Kidney epithelial cell (primary cell): ENCODE measurements at regions not wholly inside any gene's neighbourhood (a gene's known extent, or its start where the extent isn't known, plus 50 kb on each side); places are given as distances from the start of the nearest gene placed in this dataset.
"Not testable (repeated sequence)": the region's sequence is repeated elsewhere in the genome, so short reads cannot be mapped to it uniquely, and the experiment has no call there.

ENCODE experiments used
- DNase-seq: peaks from one replicate; pipeline ENCODE4 v3.0.0-alpha.2; 2010; ENCODE audit warnings: low read depth
- H3K27me3 ChIP-seq: 2 replicates; pipeline ENCODE4 v1.6.0; 2011; ENCODE audit warnings: low read length; ENCODE audit not compliant: control insufficient read depth, insufficient read depth
- H3K36me3 ChIP-seq: 2 replicates; pipeline ENCODE4 v1.5.1; 2011; ENCODE audit warnings: low read length; ENCODE audit not compliant: control insufficient read depth, insufficient read depth
- H3K4me3 ChIP-seq: 2 replicates; pipeline ENCODE4 v1.5.1; 2011; ENCODE audit warnings: low read depth, mild to moderate bottlenecking, control low read depth, low read length
- CTCF ChIP-seq: IDR thresholded peaks from 2 replicates; pipeline ENCODE4 v1.5.1; 2011; ENCODE audit warnings: mild to moderate bottlenecking, moderate library complexity, low read length, control low read depth, inconsistent platforms; ENCODE audit not compliant: insufficient read depth, poor library complexity, severe bottlenecking

GRCh38 chr9:81791076-81791475, 101.7 kb upstream of the TLE1 start:
- H3K36me3 ChIP-seq = no peaks in the 10 kb centered on the region
- DNase-seq = no peak
- TF ChIP-seq CTCF = no peak
- H3K27me3 ChIP-seq = no peaks in the 10 kb centered on the region
- no peak overlapping the region for H3K4me3 ChIP-seq

GRCh38 chr9:81798606-81799005, 109.3 kb upstream of the TLE1 start:
- no peak for DNase-seq
- no peak for TF ChIP-seq CTCF
- H3K27me3 ChIP-seq = no peaks in the 10 kb centered on the region
- H3K4me3 ChIP-seq = no peak overlapping the region
- H3K36me3 ChIP-seq = no peaks in the 10 kb centered on the region

- Histone ChIP-seq H3K4me3 (no peak overlapping the region), H3K27me3 (no peaks in the 10 kb centered on the region), H3K36me3 (no peaks in the 10 kb centered on the region)
- DNase-seq = no peak
- no peak for TF ChIP-seq CTCF
Observed at GRCh38 chr9:81801190-81801589, 111.8 kb upstream of the TLE1 start.

- Histone ChIP-seq H3K4me3 (no peak overlapping the region), H3K27me3 (no peaks in the 10 kb centered on the region), H3K36me3 (no peaks in the 10 kb centered on the region)
- no peak for TF ChIP-seq CTCF
- no peak for DNase-seq
Observed at GRCh38 chr9:81804306-81804705, 115.0 kb upstream of the TLE1 start.

DNA sequence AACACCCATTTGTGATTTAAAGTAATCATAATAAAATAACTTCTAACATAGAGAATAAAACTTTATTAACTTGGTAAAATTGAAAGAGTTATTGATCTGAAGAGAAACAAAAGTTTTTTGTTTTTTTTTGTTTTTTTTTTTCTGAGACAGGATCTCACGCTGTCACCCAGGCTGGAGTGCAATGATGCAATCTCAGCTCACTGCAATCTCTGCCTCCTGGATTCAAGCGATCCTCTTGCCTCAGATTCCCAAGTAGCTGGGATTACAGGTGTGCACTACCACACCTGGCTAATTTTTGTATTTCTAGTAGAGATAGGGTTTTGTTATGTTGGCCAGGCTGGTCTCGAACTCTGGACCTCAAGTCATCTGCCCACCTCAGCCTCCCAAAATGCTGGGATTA, 116.5 kb upstream of the SPATA31D4 start:
- not testable (repeated sequence) for DNase-seq, H3K36me3 ChIP-seq, H3K27me3 ChIP-seq, H3K4me3 ChIP-seq

DNA sequence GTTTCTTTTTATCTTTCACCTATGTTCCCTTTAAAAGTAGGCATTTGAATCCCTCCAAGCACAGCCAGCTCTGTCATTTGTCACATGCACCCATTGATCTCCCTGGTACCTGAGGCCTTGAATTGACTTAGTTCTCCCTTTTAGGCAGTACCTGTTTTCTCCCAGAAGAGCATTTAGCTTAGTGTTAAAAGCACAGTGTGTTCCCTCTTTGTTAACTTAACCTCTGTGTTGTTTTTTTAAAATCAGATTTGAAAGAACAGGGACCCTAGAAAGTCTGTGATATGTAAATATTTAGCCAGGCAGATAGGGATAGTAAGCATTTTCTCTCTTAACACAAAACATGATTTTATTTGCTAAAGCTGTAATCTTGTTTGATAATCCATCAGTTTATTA, 113.8 kb upstream of the SPATA31D4 start:
- TF ChIP-seq CTCF = no peak
- Histone ChIP-seq H3K36me3 (no peaks in the 10 kb centered on the region), H3K4me3 (no peak overlapping the region), H3K27me3 (no peaks in the 10 kb centered on the region)
- DNase-seq = no peak
